HG03025 (cell line): ENCODE measurements at regions not wholly inside any gene's neighbourhood (a gene's known extent, or its start where the extent isn't known, plus 50 kb on each side); places are given as distances from the start of the nearest gene placed in this dataset.
"Not testable (repeated sequence)": the region's sequence is repeated elsewhere in the genome, so short reads cannot be mapped to it uniquely, and the experiment has no call there.

Experiments
- ATAC-seq: cut with Tn5 transposase; IDR thresholded peaks from one replicate; pipeline ENCODE4 v1.9.1; 2021; ENCODE audit warnings: mild to moderate bottlenecking, moderate library complexity; ENCODE audit not compliant: unreplicated experiment, low FRiP score

DNA sequence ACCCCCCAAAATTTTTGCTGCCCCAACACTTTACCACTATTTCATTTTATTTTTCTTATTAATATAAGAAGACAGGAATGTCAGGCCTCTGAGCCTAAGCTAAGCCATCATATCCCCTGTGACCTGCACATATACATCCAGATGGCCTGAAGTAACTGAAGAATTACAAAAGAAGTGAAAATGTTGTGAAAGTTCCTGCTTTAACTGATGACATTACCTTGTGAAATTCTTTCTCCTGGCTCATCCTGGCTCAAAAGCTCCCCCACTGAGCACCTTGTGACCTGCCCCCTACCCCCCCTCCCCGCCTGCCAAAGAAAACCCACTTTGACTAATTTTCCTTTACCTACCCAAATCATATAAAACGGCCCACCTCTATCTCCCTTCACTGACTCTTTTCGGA lies 200.3 kb upstream of the FKBP1C start:
- ATAC-seq: not testable (repeated sequence)

DNA sequence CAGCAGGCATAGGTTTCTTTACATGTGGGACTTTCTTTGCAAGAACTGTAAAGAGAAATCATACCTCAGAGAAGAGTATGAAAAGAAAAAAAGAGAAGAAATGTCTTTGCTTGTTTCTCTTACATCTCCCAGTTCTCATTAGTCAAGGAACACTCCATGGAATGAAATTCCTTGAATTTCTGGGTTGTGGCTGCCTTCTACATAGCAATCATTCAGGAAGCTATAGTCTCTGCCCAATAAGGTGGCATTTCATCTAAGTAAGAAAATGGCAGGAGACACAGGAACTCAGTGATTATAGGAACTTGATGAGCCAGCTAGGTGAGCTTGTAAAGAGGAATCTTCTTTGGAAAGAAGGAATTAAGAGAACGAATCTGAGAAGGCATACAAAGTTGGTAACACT lies 197.0 kb upstream of the FKBP1C start:
- ATAC-seq: no peak

DNA sequence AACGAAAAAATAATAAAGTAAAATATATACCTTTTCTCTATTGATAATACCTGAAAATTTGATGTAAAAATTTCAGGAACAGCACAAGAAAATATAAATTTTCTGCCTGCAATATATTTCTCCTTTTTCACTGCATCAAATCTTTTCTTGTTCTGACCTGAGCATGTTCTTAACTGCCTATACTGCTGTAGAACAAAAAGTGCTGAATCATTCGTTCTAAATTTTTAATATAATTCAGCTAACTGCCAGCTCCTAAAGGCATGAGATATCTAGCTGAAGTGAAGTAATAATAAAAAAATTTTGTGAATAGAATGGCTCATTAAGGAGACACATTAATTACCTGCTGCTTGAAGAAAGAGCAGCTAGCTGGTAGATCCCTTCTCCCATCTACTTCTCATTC lies 188.6 kb upstream of the FKBP1C start:
- ATAC-seq: no peak

DNA sequence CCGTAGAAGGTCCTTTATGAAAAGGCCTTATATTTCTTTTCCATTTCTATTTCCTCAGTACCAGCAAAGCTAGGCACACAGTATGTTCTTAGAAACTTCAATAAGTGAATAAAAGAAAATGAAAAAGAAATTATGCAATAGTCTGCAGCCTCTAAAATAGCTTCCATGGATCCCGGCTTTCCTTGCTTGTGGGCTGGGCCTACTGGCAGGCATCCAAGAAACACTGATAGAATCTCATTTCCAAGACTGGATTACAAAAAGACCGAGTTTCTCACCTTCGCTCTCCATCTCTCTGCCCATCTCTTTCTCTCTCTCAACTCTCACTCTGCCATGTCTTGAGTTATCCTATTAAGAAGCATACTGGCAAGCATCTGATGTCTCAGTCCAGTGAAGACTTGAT lies 187.5 kb upstream of the FKBP1C start:
- ATAC-seq: no peak

DNA sequence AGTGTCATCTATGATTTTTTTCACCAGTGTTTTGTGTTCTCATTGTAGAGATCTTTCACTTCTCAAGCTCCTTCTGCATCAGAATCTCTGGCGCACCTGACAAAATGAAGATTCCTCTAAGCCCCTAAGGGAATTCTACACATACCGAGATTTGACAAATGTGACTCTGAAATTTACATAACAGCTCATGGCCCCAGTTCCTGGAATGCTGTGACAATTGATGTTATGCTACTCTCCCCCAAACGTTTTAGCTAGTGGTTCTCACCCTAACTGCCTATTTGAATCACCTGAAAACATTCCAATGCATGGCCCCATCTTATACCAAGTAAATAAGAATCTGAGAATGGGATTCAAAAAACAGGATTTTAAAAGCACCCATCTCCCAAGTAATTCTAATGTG lies 162.1 kb upstream of the FKBP1C start:
- no peak for ATAC-seq

DNA sequence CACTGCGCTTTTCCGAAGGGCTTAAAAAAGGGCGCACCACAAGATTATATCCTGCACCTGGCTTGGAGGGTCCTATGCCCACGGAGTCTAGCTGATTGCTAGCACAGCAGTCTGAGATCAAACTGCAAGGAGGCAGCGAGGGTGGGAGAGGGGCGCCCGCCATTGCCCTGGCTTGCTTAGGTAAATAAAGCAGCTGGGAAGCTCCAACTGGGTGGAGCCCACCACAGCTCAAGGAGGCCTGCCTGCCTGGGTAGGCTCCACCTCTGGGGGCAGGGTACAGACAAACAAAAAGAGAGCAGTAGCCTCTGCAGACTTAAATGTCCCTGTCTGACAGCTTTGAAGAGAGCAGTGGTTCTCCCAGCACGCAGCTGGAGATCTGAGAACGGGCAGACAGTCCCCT lies 158.1 kb upstream of the FKBP1C start:
- not testable (repeated sequence) for ATAC-seq

DNA sequence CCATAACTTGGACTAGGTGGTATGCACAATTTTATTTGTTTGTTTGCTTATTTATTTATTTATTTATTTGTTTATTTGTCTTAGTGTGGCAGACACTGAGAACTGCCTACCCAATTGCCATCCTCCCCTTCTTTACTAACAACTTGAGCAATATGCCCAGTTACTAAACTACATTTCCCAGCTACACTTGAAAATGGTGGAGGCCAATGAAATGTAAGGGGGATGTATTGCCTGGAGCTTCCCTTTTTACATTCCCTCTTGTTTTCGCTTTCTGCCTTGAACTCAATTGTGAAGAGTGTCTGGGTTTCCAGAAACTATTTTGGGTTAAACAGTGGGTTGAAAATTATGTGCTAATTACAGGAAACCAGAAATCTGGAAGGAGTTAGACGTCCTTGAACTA lies 152.7 kb upstream of the FKBP1C start:
- ATAC-seq: no peak

DNA sequence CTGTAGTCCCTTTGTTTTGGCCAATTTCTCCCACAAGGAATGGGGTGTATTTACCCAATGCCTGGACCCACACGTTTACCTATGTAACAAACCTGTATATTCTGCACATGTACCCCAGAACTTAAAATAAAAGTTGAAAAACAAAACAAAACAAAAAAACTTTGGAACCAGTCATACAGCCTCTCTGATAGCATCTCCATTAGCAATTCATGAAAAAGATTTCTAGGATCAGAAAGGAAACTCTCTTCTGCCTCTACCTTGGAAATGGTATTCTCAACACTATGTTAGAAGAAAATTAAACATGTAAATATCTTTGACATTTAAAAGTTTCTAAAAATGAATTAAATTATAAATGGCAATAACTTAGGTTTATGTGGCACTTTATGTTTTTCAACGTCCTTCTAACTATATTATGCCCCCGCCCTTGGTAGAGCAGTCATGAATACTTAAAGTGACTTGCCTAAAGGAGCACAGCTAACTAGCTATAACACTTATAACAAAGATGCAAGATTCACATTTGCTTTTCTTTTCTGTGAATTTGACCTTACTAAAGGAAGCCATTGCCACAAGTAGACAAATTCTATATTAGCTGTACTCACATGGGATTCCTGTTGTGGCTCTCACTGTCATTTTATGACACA lies 147.5 kb upstream of the FKBP1C start:
- no peak for ATAC-seq

DNA sequence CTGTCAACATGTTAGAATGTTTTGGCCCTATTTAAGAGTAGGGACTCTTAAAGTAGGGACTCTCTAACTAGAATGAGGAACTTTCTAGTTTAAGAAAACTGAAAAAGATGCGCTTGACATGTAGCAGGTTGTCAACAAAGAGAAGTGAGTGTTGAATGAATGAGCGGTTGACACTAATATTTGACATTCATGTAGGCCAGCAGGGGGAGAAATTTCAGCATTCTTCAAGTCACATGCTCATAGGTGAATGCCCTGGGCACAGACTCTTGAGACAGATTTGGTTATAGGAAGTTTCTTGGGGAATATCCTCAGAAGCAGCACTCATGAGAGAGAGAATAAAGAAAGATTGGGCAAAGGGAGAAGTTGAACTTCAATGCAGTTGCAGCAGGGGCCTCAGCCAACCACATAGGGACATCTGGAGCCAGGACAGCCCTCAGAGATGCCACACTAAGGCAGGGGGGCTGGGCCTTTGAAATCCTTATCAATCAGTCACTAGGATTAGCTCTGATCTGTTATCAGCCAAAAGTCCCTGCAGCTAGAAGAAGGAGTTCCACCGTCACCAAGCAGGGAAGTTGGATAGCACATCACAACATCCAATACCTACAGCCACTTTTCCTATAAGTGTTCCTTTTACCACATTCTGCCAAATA lies 145.1 kb upstream of the FKBP1C start:
- peak; percentile 82 for ATAC-seq

DNA sequence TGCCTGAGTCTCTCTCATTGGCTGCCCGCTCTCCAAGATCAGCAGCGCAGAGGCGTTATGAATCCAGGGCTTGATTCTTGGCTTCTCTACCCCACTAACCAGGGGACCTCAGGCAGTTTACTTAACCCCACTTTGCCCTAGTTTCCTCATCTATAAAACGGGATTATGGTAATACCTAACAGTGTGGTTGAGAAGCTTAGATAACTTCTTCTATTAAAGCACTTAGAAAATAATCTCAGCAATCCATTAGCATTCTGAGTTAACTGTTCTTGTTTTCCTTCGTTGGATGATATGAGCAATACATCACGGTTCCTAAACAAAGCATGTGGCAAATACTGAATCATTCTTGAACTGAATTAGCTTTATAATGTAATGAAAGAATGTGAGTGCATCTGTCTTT lies 116.3 kb upstream of the FKBP1C start:
- no peak for ATAC-seq

DNA sequence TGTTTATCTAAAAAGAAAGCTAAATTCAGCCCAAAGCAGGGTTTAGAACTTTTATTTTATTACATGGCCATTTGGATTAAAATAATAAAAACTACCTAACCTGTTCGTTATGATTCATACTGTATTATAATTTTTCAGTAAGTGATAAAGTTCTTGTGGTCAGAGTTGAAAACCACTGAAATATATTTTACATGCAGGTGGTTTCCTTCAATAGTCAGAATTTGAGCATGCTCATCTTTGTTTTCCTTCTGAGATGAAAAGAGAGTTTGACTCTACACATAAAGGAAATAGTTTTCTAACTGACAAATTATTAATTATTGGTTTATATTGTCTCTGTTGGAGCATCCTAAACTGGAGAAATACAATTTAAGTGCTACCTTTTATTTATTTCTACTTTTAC lies 114.0 kb upstream of the FKBP1C start:
- ATAC-seq: no peak

DNA sequence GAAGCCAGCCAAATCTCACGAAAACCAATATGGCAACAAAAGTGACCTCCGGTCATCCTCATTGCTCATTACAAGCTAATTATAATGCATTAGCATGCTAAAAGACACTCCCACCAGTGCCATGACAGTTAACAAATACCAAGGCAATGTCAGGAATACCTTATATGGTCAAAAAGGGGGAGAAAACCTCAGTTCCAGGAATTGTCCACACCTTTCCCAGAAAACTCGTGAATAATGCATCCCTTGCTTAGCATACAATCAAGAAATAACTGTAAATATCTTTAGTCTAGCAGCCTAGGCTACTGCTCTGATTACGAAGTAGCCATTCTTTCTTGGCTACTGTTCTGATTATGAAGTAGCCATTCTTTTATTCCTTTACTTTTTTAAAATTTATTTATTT lies 112.5 kb upstream of the FKBP1C start:
- no peak for ATAC-seq

DNA sequence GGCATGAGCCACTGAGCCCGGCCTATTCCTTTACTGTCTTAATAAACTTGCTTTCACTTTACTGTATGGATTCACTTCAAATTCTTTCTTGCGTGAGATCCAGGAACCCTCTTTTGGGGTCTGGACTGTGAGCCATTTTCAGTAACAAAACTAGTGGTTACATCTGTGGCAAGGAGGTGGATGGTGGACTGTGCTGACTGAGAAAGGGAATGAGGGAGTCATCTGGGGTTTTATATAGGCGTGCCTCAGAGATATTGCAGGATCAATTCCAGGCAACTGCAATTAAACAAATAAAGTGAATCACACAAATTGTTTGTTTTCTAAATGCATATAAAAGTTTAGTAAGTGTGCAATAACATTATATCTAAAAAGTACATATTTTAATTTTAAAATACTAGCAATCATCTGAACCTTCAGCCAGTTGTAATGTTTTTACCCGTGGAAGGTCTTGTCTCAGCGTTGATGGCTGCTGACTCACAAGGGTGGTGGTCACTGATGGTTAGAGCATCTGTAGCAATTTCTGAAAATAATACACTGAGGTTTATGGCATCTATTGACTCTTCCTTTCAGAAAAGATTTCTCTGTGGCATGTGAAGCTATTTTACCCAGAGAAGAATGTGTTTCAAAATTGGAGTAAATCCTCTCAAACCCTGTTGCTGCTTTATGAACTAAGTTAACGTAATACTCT lies 111.4 kb upstream of the FKBP1C start:
- no peak for ATAC-seq

DNA sequence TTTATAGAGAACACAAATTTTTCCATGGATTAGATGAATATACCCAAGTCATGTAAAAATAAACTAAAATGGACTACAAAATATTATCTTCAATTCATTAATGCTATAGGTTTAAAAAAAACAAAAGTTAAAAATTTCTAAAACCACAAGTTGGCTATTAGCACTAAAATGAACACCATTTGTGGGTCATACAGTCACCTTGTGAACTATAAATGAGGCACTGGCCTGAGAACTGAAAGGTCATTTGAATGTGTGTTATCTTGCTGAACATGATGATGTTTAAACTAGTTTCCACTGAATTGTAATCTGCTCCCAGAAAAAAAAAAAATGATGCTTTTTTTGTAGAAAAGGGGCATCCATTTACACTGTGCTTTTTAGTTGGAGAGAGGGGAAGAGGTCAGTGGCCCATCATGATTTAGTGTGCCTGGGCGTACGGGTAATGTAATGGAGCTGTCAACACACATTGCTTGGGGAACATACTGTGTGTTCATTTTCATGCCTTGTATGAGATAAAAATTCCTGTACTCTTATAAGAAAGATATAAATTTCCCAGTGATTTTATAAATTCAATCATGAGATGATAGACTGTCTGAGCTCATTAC lies 96.6 kb upstream of the FKBP1C start:
- ATAC-seq: no peak

DNA sequence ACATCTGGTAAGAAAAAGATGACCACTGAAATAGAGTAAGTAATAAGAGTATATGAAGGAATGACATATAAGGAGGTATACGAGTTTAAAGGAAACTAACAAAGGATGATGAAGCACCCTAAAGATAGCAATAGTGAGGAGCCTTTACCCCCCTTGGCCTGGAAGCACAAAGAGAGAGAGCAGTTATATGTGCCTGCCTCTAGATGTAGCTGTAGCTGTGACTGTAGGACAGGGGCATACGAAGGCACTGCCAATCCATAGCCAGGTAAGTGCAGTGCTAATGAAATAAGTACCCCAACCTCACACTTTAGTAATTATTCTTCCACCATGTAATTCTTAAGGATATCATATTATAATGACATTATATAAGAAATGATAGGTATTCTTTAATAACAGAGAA lies 90.1 kb upstream of the FKBP1C start:
- ATAC-seq: no peak

DNA sequence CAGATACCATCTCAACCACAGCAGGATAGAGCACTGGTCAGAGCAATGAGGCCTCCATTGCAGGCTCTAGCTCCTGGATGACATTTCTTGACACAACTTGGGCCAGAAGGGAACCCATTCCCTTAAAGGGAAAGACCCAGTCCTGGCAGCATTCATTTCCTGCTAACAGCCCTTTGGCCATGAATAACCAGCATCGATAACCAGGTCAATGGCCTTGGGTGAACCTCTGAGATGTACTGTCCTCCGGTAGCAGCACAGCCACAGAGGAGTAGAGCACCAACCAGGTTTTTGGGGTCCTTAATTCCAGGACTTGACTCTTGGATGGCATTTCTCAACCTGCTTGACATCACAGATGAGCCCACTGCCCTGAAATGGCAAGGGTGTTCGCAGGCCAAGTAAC lies 71.2 kb upstream of the FKBP1C start:
- ATAC-seq: no peak

DNA sequence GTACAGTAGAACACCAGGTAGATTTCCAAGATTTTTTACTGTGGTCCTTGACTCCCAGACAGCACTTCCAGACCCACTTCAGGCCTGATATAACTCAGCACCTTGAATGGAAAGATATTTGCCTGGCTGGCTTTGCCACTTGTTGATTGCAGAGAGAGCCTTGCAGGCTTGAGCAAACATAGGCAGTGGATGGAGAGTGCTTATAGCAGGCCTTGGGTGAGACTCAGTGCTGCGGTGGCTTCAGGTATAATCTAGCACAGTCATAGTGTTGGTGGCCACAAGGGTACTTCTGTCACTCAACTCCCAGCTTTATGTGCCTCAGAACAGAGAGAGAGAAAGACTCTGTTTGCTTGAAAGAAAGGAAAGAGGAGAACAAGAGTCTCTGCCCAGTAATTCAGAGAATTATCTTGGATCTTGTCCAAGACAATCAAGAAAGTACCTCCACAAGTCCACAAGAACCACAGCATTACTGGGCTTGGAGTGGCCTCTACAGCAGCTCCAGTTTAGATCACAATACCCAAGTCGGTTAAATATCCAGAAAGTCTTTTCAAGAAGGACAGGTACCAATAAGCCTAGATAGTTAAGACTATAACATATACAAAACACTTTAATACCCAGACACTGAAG lies 70.5 kb upstream of the FKBP1C start:
- ATAC-seq: no peak

DNA sequence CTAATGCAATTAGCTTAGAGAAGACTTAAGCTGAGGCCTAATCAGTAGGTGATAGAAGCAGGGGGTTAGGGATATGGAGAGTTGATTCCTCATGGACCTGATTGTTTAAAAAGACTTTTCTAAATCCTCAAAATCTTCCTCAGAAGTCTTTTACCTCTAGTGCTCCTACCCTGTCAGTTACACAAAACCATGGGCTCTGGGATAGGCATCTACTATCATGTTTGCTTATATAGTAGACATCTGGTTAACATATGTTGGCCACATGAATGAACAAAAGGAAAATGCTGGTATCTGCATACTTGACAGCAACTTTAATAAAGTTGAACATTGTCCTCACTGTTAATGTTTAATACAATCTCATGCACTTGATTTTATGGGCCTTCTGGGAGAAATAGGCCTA lies 61.5 kb upstream of the FKBP1C start:
- ATAC-seq: no peak

DNA sequence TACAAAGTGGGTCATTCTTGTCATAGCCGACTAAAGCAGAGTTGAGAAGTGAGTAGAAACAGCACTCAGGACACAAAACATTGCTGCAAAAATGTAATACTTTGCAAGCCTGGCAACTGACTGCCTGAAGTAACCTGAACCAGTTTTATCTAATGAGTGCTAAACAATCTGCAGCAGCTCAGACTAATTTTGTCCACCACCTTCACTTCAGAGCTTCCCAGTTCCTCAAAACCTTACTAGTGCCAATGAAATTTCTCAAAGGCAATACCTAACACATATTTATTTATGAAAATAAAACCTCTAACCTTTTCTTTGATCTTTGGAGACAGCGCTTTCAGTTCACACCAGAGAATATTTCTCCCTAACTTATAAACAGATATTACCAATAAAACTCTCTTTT lies 56.7 kb upstream of the FKBP1C start:
- ATAC-seq: no peak
